GM18498 (cell line): ENCODE measurements at regions not wholly inside any gene's neighbourhood (a gene's known extent, or its start where the extent isn't known, plus 50 kb on each side); places are given as distances from the start of the nearest gene placed in this dataset.
"Not testable (repeated sequence)": the region's sequence is repeated elsewhere in the genome, so short reads cannot be mapped to it uniquely, and the experiment has no call there.

ENCODE experiments used
- ATAC-seq: cut with Tn5 transposase; IDR thresholded peaks from one replicate; pipeline ENCODE4 v1.9.1; 2021; ENCODE audit warnings: mild to moderate bottlenecking, moderate library complexity; ENCODE audit not compliant: unreplicated experiment

GRCh38 chr20:55540486-55540885 is 464.8 kb downstream of the CBLN4 start:
- ATAC-seq = no peak

GRCh38 chr20:55540013-55540412 is 465.3 kb downstream of the CBLN4 start:
- ATAC-seq = no peak

GRCh38 chr20:55538261-55538908 is 466.9 kb downstream of the CBLN4 start:
- ATAC-seq = no peak

GRCh38 chr20:55535366-55535765 is 470.0 kb downstream of the CBLN4 start:
- ATAC-seq = no peak

DNA sequence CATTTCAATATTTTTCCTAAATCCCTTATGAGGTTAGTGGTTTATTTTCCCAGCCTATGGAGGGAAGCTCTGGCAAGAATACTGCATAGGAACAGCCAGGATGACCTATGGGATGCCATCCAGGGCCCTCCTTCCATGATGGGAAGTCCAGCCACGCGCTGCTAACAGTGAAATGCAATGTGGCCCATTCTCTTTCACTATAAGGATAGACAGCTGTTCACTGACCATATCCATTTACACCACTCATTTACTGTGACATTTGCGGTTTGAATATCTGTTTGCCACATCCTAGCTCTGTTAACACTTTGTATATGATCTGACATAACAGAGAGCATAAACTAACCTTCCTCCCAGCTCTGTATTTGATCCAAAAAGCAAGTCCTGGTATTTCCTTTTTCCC is 471.7 kb downstream of the CBLN4 start:
- ATAC-seq = no peak

- ATAC-seq = no peak
Measured at GRCh38 chr20:55530763-55531162, 474.6 kb downstream of the CBLN4 start.

- ATAC-seq = no peak
Measured at GRCh38 chr20:55528482-55528881, 476.8 kb downstream of the CBLN4 start.

- ATAC-seq = no peak
Measured at GRCh38 chr20:55522296-55522815, 483.0 kb downstream of the CBLN4 start.

DNA sequence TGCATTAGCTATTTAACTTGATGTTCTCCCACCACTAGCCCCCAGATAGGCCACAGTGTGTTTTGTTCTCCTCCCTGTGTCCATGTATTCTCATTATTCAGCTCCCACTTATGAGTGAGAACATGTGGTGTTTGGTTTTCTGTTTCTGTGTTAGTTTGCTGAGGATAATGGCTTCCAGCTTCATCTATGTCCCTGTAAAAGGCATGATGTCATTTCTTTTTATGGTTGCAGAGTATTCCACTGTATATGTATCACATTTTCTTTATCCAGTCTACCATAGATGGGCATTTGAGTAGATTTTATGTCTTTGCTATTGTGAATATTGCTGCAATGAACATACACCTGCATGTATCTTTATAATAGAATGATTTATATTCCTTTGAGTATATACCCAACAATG is 487.7 kb downstream of the CBLN4 start:
- not testable (repeated sequence) for ATAC-seq

DNA sequence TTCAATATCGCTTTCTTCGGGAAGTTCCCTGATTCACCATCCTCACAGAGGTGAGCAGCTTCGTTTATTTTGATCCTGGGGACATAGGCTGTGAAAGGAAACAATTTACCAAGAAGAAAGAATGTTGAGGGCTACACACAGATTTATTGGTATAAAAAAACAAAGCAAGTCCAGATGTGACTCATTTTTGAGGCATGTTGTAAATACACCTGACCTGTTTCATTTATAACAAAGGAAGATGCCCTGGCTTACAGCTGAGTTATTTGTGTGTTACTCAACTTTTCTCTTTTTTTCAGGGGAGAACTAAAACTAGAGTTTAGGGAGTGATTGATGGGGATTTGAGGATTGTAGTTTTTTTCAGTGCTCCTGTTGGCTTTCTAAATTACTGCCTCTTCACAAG is 489.5 kb downstream of the CBLN4 start:
- ATAC-seq = no peak

DNA sequence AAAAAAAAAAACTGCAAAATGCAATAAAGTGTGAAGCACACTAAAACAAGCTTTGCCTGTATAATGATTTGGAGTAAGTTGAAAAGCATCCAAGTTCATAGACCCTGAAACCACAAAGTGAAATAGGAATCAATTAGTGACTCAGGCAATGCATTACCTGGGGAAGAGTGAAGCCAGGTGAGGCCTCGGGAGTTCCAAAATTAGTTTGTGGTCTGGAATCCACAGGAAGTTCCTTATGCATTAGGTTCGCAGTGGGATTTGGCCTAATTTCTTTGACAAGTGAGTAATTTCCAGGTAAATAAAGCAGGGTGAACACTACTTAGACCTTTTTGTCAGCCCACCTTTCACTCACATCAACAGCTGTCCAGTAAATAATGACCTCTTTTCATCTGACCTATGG is 490.8 kb downstream of the CBLN4 start:
- no peak for ATAC-seq

DNA sequence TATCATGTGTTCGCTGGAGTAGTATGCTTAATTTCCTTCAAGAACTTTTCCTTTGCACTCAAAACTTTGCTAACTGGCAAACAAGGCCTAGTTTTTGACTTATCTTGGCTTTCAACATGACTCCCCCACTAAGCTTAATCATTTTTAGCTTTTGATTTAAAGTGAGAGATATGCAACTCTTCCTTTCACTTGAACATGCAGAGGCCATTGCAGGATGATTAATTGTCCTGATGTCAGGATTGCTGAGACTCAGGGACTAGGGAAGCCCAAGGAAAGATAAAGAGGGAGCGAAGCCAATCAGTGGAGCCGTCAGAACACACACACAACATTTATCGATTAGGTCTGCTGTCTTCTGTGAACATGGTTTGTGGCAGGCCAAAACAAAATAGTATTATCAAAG is 491.4 kb downstream of the CBLN4 start:
- no peak for ATAC-seq

DNA sequence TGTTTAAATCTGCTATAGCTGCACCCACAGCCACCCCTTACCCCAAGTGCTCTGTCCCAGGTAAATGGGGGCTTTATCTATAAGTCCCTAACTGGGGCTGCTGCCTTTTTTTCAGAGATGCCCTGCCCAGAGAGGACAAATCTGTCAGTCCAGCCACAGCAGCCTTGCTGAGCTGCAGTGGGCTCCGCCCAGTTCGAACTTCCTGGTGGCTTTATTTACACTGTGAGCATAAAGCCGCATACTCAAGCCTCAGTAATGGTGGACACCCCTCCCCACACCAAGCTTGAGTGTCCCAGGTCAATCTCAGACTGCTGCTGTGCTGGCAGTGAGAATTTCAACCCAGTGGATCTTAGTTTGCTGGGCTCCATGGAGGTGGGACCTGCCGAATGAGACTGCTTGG is 505.2 kb downstream of the CBLN4 start:
- ATAC-seq = no peak

DNA sequence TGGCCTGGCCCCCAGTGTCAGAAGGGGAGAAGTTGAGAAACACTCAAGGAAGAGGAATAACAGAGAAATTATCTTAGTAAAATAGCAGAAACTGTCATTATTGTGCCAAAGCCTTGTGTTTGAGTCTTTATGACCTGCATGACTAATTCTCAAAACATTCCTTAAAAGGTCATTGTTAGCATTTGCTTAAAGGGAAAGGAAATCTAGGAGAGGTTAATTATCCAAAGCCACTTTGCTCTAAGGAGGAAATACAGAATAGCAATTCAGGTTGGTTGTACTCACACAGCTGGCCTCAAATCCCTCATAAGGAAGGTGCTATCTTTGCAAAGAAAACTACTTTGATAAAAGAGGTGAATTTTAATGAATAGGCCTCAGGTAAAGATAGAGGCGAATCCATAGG is 516.7 kb downstream of the CBLN4 start:
- ATAC-seq = no peak

- no peak for ATAC-seq
Measured at GRCh38 chr20:55478724-55479450, 526.4 kb downstream of the CBLN4 start.

GRCh38 chr20:55472704-55473103 is 532.6 kb downstream of the CBLN4 start:
- ATAC-seq = no peak

DNA sequence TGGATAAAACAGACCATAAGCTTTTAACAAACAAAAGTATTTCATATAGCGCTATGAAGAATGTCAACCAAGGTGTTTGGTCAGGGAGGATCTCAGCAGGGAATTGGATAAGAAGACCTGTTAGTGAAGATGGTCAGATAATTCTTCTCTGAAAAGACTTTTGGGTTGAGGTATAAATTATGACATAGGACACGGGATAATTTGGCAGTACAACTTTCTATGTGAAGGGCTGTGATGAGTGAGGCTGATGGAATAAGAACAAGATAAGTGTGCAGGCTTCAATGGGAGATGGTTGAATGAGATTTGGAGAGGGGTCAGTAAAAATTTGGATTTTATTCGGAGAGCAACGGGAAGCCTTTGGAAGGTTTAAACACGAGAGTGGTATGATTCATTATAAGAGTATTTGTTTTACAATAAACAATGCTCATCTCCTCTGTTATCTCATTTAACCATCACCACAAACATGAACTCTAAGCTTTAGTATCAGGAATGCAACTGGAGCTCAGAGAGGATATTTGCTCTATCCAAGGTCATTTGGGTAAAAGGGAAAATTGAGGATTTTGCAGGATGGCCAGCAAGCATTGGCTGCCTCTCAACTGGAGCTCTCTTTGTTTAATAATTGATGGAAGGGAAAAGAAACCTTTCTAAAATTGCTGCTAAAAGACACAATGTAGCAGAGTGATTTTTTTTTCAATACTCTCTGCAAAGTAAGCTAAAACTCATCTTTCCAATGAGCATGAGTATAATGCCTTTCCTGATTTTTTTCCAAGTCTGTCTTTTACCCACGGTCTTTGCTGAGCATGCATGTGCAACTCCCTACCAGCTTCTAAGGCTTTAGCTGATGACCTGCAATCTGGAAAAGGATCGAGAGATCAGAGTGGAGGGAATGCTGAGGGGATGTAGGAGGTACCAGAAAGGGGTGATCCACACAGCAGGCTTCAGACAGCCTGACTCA is 534.0 kb downstream of the CBLN4 start:
- ATAC-seq = no peak

DNA sequence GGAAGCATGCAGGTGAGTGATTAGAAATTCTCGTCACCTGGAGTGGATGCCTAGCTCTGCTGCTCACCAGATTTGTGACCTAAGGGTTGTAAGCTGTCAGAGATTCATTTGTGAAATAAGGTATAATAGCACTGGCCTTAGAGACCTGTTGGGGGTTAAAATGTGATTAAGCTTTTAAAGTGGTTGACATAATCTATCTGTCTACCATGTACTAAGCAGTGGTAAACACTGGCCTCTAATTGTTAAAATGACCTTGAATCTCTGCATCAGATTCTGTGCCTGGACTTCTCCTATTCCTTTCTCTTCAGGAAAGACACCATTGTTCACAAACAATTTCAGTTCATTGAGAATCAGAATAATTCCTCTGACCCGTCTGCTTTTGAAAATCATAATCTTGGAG is 536.2 kb downstream of the CBLN4 start:
- ATAC-seq = no peak

- no peak for ATAC-seq
Measured at GRCh38 chr20:55461519-55461918, 543.8 kb downstream of the CBLN4 start.

DNA sequence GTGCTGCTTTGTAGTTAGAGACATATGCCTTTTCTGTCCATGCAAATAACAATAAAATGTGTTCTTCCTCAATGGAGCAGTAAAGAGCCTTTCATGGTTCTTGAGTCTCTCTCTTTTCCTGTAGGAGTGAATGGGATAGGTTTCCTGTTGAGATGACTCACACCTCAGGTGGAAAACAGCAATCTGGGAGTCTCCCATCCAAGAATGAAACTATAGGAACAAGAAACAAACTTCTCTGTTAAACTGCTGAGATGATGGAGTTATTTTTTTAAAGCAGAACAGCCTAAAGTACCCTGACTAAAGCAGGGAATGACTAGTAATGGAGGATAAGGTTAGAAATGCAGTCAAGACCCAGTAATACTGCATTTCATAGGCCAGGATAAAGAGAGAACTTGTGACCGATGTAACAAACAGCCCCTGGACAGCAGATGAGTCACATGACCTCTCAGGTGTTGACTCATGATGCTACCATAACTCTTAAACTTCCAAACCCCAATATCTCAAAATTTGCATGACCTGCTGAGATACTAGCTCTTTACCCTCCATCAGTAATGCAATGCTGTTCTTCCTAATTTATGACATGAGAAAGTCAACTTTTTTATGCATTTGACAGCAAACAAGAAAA is 548.9 kb downstream of the CBLN4 start:
- no peak for ATAC-seq

DNA sequence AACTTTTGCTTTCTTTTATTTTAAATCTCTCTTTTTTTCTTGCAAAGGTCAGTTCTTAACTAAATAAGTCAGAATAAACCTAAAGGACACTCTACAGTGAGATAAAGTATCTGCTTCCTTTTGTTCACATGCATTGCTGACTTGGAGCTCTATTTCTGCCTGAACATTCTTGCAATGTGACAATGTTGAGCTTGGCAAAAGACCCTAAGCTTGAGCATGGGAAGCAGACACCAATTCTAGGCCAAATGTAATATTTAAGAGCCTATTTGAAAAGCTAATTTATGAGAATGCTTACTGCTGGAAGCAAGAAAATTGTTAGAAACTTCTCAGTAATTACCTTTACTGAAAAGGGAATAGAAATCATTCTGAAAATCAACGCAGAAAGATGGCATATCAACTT is 556.2 kb downstream of the CBLN4 start:
- no peak for ATAC-seq
